ENCODE measurements at regions not wholly inside any gene's neighbourhood (a gene's known extent, or its start where the extent isn't known, plus 50 kb on each side); places are given as distances from the start of the nearest gene placed in this dataset.
"Not testable (repeated sequence)": the region's sequence is repeated elsewhere in the genome, so short reads cannot be mapped to it uniquely, and the experiment has no call there.

GRCh38 chrX:1071351-1071750, 141.1 kb downstream of the CRLF2 start:
- ATAC-seq = no peak
- 81 to 92% (median 85%) methylated on average over 9 of the region's 9 CpGs for WGBS, 3 donors

GRCh38 chrX:1062351-1062750, 150.1 kb downstream of the CRLF2 start:
- Histone ChIP-seq H3K4me3 (no peak overlapping the region), H3K27ac (no peak overlapping the region), H3K9me3 (no peaks in the 10 kb centered on the region), H3K4me1 (no peaks in the 10 kb centered on the region), H3K27me3 (ENCODE audit: insufficient read depth in 3 of 3, low read length in 2 of 3) (peaks cover 0 to 2% (median 0%) of the 10 kb centered on the region in 3 donors), H3K36me3 (ENCODE audit: insufficient read depth in 1 of 2, low read depth in 1 of 2) (no peaks in the 10 kb centered on the region)
- no peak for DNase-seq
- WGBS, 3 donors = 70 to 75% (median 71%) methylated on average over 8 of the region's 8 CpGs
- intact Hi-C loops (cut with DNase I) = no loop called here
- no peak for ATAC-seq
- TF ChIP-seq, protein P1, sequence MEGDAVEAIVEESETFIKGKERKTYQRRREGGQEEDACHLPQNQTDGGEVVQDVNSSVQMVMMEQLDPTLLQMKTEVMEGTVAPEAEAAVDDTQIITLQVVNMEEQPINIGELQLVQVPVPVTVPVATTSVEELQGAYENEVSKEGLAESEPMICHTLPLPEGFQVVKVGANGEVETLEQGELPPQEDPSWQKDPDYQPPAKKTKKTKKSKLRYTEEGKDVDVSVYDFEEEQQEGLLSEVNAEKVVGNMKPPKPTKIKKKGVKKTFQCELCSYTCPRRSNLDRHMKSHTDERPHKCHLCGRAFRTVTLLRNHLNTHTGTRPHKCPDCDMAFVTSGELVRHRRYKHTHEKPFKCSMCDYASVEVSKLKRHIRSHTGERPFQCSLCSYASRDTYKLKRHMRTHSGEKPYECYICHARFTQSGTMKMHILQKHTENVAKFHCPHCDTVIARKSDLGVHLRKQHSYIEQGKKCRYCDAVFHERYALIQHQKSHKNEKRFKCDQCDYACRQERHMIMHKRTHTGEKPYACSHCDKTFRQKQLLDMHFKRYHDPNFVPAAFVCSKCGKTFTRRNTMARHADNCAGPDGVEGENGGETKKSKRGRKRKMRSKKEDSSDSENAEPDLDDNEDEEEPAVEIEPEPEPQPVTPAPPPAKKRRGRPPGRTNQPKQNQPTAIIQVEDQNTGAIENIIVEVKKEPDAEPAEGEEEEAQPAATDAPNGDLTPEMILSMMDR (IDR thresholded peaks at IDR 0.05) = no peak

More at GRCh38 chrX:1071351-1071750, 141.1 kb downstream of the CRLF2 start:
- Histone ChIP-seq H3K4me3 (no peak overlapping the region), H3K36me3 (ENCODE audit: insufficient read depth in 1 of 2, low read depth in 1 of 2) (no peaks in the 10 kb centered on the region), H3K9me3 (no peaks in the 10 kb centered on the region), H3K4me1 (no peaks in the 10 kb centered on the region), H3K27ac (no peak overlapping the region), H3K27me3 (ENCODE audit: insufficient read depth in 3 of 3, low read length in 2 of 3) (no peaks in the 10 kb centered on the region)
- intact Hi-C loops (cut with DNase I) = no loop called here
- TF ChIP-seq, protein P1 (IDR thresholded peaks at IDR 0.05) = no peak
- DNase-seq = no peak

DNA sequence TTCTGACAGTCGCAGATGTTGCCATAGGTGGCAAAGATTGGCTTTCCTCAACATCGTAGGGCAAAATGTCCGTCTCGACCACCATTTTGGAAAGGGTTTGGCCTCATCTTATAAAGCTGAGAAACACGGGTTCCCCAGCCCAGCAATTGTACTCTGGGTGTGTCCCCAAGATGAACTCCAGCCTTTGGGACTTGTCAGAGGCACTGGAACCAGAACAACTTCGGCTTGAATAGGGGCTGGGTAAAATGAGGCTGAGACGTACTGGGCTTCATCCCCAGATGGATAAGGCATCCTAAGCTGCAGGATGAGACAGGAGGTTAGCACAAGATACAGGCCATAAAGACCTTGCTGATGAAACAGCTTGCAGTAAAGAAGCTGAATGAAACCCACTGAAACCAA, 151.9 kb downstream of the CRLF2 start:
- H3K27ac ChIP-seq = no peak overlapping the region
- intact Hi-C loops (cut with DNase I) = no loop called here
- TF ChIP-seq, protein P1 (IDR thresholded peaks at IDR 0.05) = no peak
- no peaks in the 10 kb centered on the region for H3K36me3 ChIP-seq (ENCODE audit: insufficient read depth in 1 of 2, low read depth in 1 of 2)
- DNase-seq = no peak
- WGBS, 3 donors = 83 to 89% (median 87%) methylated on average over 7 of the region's 7 CpGs
- H3K4me1 ChIP-seq = no peaks in the 10 kb centered on the region
- ATAC-seq = no peak
- H3K9me3 ChIP-seq = no peaks in the 10 kb centered on the region
- no peak overlapping the region for H3K4me3 ChIP-seq
- peaks cover 0 to 2% (median 0%) of the 10 kb centered on the region in 3 donors for H3K27me3 ChIP-seq (ENCODE audit: insufficient read depth in 3 of 3, low read length in 2 of 3)

DNA sequence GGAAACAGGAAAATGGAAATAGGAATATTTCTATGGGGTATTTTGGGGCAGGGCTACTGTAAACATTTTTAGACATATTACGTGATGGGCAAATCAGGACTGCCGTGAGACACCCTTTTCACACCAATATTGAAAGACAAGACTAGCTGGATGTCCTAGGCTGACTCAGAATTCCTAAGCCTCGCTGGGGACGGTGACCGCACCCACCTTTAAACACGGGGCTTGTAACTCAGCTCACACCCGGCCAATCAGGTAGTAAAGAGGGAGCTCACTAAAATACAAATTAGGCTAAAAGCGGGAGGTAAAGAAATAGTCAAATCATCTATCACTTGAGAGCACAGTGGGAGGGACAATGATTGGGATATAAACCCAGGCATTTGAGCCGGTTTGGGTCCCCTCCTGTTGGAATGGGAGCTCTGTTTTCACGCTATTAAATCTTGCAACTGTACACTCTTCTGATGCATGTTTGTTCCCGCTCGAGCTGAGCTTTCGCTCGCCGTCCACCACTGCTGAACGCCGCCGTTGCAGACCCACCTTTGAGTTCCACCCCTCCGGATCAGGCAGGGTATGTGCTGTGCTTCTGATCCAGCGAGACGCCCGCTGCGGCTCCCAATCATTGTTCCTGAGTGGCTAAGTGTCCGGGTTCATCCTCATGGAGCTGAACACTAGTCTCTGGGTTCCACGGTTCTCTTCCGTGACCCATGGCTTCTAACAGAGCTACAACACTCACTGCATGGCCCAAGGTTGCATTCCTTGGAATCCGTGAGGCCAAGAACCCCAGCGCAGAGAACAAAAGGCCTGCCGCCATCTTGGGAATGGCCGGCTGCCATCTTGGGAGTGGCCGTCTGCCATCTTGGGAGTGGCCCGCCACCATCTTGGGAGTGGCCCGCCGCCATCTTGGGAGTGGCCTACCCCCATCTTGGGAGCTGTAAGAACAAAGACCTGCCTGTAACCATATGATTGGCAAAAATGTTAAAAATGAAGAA, 152.6 kb downstream of the CRLF2 start:
- H3K4me1 ChIP-seq = no peaks in the 10 kb centered on the region
- TF ChIP-seq, protein P1 (IDR thresholded peaks at IDR 0.05) = no peak
- no peak overlapping the region for H3K27ac ChIP-seq
- H3K9me3 ChIP-seq = no peaks in the 10 kb centered on the region
- intact Hi-C loops (cut with DNase I) = no loop called here
- H3K36me3 ChIP-seq (ENCODE audit: insufficient read depth in 1 of 2, low read depth in 1 of 2) = no peaks in the 10 kb centered on the region
- no peak overlapping the region for H3K4me3 ChIP-seq
- 80 to 85% (median 83%) methylated on average over 34 of the region's 34 CpGs for WGBS, 3 donors
- H3K27me3 ChIP-seq (ENCODE audit: insufficient read depth in 3 of 3, low read length in 2 of 3) = peaks cover 0 to 2% (median 0%) of the 10 kb centered on the region in 3 donors
- DNase-seq = no peak
- no peak for ATAC-seq

DNA sequence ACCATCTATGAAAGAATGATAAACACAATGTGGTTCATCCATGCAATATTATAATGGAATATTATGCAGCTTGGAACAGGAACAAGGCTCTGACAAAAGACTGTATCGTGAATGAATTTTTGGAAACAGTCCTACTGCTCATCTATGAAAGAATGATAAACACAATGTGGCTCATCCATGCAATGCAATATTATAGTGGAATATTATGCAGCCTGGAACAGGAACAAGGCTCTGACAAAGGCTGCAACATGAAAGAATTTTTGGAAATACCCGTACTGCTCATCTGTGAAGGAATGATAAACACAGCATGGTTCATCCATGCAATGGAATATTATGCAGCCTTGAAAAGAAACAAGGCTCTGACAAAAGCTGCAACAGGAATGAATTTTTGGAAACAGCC, 158.8 kb downstream of the CRLF2 start:
- H3K36me3 ChIP-seq (ENCODE audit: insufficient read depth in 1 of 2, low read depth in 1 of 2); DNase-seq; intact Hi-C loops (cut with DNase I); H3K4me3 ChIP-seq; H3K27me3 ChIP-seq (ENCODE audit: insufficient read depth in 3 of 3, low read length in 2 of 3); H3K27ac ChIP-seq; ATAC-seq; H3K4me1 ChIP-seq: not testable (repeated sequence)
- H3K9me3 ChIP-seq = peaks cover 35% of the 10 kb centered on the region
- 44 to 95% (median 71%) methylated on average over 2 of the region's 2 CpGs for WGBS, 3 donors
